NB4 (cell line): ENCODE measurements at regions not wholly inside any gene's neighbourhood (a gene's known extent, or its start where the extent isn't known, plus 50 kb on each side); places are given as distances from the start of the nearest gene placed in this dataset.

Source experiments
- DNase-seq: peaks from one replicate; pipeline ENCODE4 v3.0.0; 2010; ENCODE audit warnings: low read depth
- H3K4me3 ChIP-seq: one replicate; pipeline ENCODE4 v1.5.1; 2011; ENCODE audit warnings: mild to moderate bottlenecking, low read depth, low read length, moderate library complexity
- CTCF ChIP-seq: IDR thresholded peaks from one replicate; pipeline ENCODE4 v1.5.1; 2012; ENCODE audit warnings: low read depth, low read length
- MAX ChIP-seq: IDR thresholded peaks from 2 replicates; pipeline ENCODE4 v1.6.1; 2011; ENCODE audit warnings: low read depth, low read length
- MYC ChIP-seq: IDR thresholded peaks from 2 replicates; pipeline ENCODE4 v1.6.1; 2011; ENCODE audit warnings: low read depth, low read length
- POLR2A ChIP-seq: IDR thresholded peaks from 2 replicates; pipeline ENCODE4 v1.6.1; 2011; ENCODE audit warnings: mild to moderate bottlenecking; ENCODE audit not compliant: insufficient read length; ENCODE audit errors: extremely low read depth

- no peak for DNase-seq
- no peak for TF ChIP-seq CTCF
- TF ChIP-seq POLR2A: no peak
- no peak for TF ChIP-seq MYC
- no peak for TF ChIP-seq MAX
- no peak overlapping the region for H3K4me3 ChIP-seq
These were observed 246.0 kb upstream of the ARHGAP20 start for GRCh38 chr11:110958216-110958615.

- DNase-seq: no peak
- TF ChIP-seq CTCF (no peak), POLR2A (no peak), MAX (no peak), MYC (no peak)
- H3K4me3 ChIP-seq: no peak overlapping the region
These were observed 243.5 kb upstream of the ARHGAP20 start for GRCh38 chr11:110955776-110956175.

GRCh38 chr11:110951950-110952503, 239.8 kb upstream of the ARHGAP20 start:
- no peak for DNase-seq
- TF ChIP-seq POLR2A (no peak), MAX (no peak), CTCF (no peak), MYC (no peak)
- no peak overlapping the region for H3K4me3 ChIP-seq

GRCh38 chr11:110951037-110951949, 239.1 kb upstream of the ARHGAP20 start:
- TF ChIP-seq MAX: no peak
- no peak for TF ChIP-seq CTCF
- no peak for TF ChIP-seq POLR2A
- no peak for TF ChIP-seq MYC
- DNase-seq: no peak
- H3K4me3 ChIP-seq: no peak overlapping the region

- no peak overlapping the region for H3K4me3 ChIP-seq
- no peak for DNase-seq
- no peak for TF ChIP-seq MAX
- TF ChIP-seq POLR2A: no peak
- TF ChIP-seq MYC: no peak
- no peak for TF ChIP-seq CTCF
These were observed 235.9 kb upstream of the ARHGAP20 start for GRCh38 chr11:110948112-110948511.
